ENCODE measurements at regions not wholly inside any gene's neighbourhood (a gene's known extent, or its start where the extent isn't known, plus 50 kb on each side); places are given as distances from the start of the nearest gene placed in this dataset.

GRCh38 chr7:85638394-85638793, 451.5 kb upstream of the SEMA3D start:
- no peak for DNase-seq (ENCODE audit: low read depth)
- H3K4me3 ChIP-seq (ENCODE audit: low read depth, low read length): no peak overlapping the region
- no peak for TF ChIP-seq MYC (IDR thresholded peaks at IDR 0.05; ENCODE audit: low read depth, low read length)
- TF ChIP-seq CTCF (IDR thresholded peaks at IDR 0.05; ENCODE audit: low read depth, low read length): no peak
- TF ChIP-seq MAX (IDR thresholded peaks at IDR 0.05; ENCODE audit: low read depth, low read length): no peak
- no peak for TF ChIP-seq POLR2A (IDR thresholded peaks at IDR 0.05; ENCODE audit: extremely low read depth, insufficient read length)

DNA sequence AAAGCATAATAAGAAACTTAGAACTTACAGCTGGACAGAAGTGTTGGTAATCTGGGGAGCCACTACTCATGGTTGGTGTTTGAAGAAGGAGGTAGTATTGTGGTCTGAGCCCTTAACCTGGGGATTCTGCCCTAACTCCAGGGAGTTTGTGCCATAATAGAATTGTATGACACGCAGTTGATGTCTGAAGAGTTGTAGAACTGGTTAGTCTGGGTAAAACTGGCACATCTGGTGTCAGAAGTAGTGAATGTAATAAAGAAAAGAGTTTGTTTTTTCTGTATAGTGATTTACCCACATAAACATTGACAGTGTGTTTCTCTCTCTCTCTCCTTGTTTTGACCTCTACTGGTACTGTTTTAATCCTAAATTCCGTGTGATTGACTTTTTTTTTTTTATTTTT, 448.1 kb upstream of the SEMA3D start:
- no peak overlapping the region for H3K4me3 ChIP-seq (ENCODE audit: low read depth, low read length)
- no peak for DNase-seq (ENCODE audit: low read depth)
- TF ChIP-seq MYC (IDR thresholded peaks at IDR 0.05; ENCODE audit: low read depth, low read length) (no peak), POLR2A (IDR thresholded peaks at IDR 0.05; ENCODE audit: extremely low read depth, insufficient read length) (no peak), MAX (IDR thresholded peaks at IDR 0.05; ENCODE audit: low read depth, low read length) (no peak), CTCF (IDR thresholded peaks at IDR 0.05; ENCODE audit: low read depth, low read length) (no peak)

DNA sequence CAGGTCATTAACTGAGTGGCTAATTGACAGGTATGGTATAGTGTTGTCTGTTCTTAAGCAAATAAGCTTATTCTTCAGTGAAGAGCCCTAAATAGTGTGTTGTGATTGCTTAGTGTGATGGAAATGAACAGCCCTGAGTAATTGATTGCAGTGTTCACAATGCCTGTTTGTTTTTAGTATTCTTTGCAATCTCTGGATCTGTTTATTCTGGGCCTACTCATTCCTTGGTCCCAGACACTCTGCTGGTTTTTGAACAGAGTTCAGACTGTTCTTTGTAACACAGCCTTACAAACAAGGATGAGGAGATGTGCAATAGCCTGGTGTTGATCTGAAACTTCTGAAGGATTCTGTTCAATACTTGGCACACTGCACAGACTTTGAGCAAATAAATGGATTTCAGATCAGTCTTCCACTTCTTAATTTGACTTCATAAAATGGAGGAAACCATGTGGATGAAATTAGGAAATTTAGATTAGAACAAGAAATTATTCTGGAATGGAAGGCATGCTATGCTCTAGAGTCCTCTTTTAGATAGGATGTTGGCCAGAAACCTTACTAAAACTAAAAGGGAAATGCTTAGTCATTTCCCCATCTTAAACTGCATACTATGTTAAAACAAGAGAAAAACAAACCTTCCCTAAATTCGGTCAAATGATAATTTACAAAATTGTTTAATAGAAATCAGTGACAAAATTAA, 444.2 kb upstream of the SEMA3D start:
- no peak overlapping the region for H3K4me3 ChIP-seq (ENCODE audit: low read depth, low read length)
- no peak for DNase-seq (ENCODE audit: low read depth)
- no peak for TF ChIP-seq POLR2A (IDR thresholded peaks at IDR 0.05; ENCODE audit: extremely low read depth, insufficient read length)
- TF ChIP-seq CTCF (IDR thresholded peaks at IDR 0.05; ENCODE audit: low read depth, low read length): no peak
- TF ChIP-seq MYC (IDR thresholded peaks at IDR 0.05; ENCODE audit: low read depth, low read length): no peak
- TF ChIP-seq MAX (IDR thresholded peaks at IDR 0.05; ENCODE audit: low read depth, low read length): no peak

GRCh38 chr7:85627791-85628586, 441.1 kb upstream of the SEMA3D start:
- no peak for TF ChIP-seq CTCF (IDR thresholded peaks at IDR 0.05; ENCODE audit: low read depth, low read length)
- TF ChIP-seq MAX (IDR thresholded peaks at IDR 0.05; ENCODE audit: low read depth, low read length): no peak
- no peak for TF ChIP-seq POLR2A (IDR thresholded peaks at IDR 0.05; ENCODE audit: extremely low read depth, insufficient read length)
- TF ChIP-seq MYC (IDR thresholded peaks at IDR 0.05; ENCODE audit: low read depth, low read length): no peak
- H3K4me3 ChIP-seq (ENCODE audit: low read depth, low read length): no peak overlapping the region

DNA sequence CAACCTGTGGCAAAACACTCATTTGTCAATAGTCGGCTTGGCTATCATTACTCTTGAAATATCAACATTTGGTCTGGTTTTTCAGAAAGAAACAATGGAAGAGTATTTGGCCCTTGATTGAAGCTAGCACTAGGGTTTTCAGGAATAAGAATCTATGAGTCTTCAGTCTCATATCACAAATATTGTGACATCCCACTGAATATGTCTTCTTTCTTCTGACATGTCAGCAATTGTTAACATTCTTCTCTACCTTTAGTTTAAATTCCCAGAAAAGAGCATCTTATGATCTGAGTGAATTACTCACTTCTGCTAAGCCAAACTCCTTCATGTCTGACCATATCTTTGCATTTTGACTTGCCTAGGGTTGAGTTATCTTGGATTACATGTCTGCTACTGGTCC, 435.2 kb upstream of the SEMA3D start:
- TF ChIP-seq CTCF (IDR thresholded peaks at IDR 0.05; ENCODE audit: low read depth, low read length) (no peak), MAX (IDR thresholded peaks at IDR 0.05; ENCODE audit: low read depth, low read length) (no peak), POLR2A (IDR thresholded peaks at IDR 0.05; ENCODE audit: extremely low read depth, insufficient read length) (no peak), MYC (IDR thresholded peaks at IDR 0.05; ENCODE audit: low read depth, low read length) (no peak)
- no peak for DNase-seq (ENCODE audit: low read depth)
- H3K4me3 ChIP-seq (ENCODE audit: low read depth, low read length): no peak overlapping the region

More at GRCh38 chr7:85627791-85628586, 441.1 kb upstream of the SEMA3D start:
- no peak for DNase-seq (ENCODE audit: low read depth)

All from NB4 (cell line).